HG02973 (cell line): ENCODE measurements at regions not wholly inside any gene's neighbourhood (a gene's known extent, or its start where the extent isn't known, plus 50 kb on each side); places are given as distances from the start of the nearest gene placed in this dataset.
"Not testable (repeated sequence)": the region's sequence is repeated elsewhere in the genome, so short reads cannot be mapped to it uniquely, and the experiment has no call there.

Experiments used
- ATAC-seq: cut with Tn5 transposase; IDR thresholded peaks from one replicate; pipeline ENCODE4 v1.9.1; 2021; ENCODE audit warnings: moderate library complexity; ENCODE audit not compliant: unreplicated experiment

DNA sequence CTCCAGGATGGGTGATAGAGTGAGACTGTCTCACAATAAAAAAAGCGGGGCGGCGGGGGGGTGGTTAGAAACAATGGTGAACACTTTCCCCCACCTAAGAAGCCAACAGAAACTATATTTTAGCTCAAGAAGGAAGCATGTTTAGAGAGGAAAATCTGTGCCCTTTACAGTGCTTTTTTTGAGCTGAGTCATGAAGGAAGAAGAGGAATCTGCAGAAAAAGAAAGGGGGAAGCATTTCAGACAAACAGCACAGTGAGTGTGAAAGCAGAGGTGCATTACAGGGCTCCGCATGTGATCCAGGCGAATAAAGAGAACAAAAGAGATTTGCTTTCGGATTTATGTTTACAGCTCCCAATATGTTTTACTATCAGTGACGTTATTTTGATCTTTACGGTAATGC, 1504.6 kb upstream of the WWC1 start:
- ATAC-seq: no peak

DNA sequence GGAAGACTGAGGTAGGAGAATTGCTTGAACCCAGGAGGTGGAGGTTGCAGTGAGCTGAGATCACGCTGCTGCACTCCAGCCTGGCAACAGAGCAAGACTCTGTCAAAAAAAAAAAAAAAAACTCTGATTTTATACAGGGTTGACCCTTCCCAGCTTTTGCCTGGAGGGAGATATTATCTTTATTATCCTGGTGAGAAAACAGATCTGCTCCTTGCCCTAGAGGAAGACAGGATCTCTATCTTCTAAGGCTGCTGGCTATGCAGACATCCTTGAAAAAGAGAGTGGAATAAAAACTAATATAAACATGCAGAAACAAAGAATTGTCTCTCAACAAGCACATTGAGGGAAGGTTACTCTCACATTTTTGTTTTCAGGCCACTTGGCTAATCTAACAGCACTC, 1503.4 kb upstream of the WWC1 start:
- ATAC-seq: no peak

DNA sequence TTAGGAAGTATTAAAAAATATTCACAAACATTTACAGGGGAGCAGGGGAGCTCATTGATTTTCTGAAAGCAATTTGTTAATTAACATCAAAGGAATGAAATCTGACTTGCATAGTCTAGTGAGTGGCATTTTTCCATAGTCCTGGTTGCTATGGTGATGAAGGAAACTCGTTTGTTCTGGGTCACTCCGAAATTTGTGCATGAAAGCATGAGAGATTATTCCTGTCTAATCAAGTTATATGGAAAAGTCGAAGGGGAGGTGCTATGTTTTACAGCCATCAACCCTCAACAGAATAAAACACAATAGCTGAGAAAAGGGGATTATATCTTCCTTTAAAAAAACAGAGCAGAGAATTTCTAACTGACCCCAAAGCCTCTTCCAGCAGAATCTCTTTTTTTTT, 1495.7 kb upstream of the WWC1 start:
- no peak for ATAC-seq

DNA sequence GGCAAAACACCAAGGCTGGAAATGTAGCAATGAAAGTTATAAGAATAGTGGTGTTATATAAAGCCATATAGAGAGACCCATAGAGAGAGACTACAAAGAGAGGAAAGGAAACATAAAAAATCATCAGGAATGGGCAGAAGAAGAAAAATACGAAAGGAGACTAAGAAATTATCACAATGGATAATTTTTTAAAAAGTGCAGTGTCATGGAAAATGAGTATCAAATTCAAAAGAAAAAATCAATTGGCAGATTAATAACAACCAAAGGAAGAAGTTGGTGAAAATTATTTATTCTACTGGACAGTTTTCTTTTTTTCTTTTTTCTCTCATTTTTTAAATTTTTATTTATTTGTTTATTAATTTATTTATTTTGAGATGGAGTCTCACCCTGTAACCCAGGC, 1488.4 kb upstream of the WWC1 start:
- ATAC-seq: no peak

DNA sequence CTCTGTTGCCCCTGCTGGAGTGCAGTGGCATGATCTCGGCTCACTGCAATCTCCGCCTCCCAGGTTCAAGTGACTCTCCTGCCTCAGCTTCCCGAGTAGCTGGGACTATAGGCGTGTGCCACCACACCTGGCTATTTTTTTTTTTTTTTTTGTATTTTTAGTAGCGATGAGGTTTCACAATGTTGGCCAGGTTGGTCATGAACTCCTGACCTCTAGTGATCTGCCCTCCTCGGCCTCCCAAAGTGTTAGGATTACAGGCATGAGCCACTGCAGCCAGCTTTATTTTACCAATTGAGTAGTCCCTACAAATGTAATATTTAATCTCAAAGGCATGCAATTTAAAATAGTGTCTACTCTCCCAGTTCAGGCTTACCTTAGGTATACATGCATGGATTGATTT, 1487.2 kb upstream of the WWC1 start:
- not testable (repeated sequence) for ATAC-seq

DNA sequence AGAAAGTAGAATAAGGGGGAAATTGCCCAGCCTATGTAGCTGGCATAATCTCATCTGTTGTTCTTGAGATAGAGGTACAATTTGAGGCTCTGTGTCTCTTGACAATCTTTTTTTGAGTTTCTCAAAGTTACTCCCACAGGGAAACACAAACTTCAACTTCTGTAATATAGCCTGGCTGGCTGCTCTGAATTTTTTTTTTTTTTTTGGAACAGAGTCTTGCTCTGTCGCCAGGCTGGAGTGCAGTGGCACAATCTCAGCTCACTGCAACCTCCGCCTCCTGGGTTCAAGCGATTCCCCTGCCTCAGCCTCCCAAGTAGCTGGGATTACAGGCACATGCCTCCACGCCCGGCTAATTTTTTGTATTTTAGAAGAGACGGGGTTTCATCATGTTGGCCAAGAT, 1486.8 kb upstream of the WWC1 start:
- not testable (repeated sequence) for ATAC-seq

DNA sequence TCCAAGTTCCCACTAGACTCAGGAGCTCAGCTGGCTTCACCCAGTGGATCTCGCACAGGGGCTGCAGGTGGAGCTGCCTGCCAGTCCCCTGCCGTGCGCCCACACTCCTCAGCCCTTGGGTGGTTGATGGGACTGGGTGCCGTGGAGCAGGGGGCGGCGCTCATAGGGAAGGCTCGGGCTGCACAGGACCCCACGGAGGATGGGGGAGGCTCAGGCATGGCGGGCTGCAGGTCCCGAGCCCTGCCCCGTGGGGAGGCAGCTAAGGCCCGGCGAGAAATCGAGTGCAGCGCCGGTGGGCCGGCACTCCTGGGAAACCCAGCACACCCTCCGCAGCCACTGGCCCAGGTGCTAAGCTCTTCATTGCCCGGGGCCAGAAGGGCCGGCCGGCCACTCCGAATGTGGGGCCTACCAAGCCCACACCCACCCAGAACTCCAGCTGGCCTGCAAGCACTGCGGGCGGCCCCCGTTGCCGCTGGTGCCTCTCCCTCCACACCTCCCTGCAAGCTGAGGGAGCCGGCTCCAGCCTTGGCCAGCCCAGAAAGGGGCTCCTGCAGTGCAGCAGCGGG, 1481.3 kb upstream of the WWC1 start:
- ATAC-seq: not testable (repeated sequence)

DNA sequence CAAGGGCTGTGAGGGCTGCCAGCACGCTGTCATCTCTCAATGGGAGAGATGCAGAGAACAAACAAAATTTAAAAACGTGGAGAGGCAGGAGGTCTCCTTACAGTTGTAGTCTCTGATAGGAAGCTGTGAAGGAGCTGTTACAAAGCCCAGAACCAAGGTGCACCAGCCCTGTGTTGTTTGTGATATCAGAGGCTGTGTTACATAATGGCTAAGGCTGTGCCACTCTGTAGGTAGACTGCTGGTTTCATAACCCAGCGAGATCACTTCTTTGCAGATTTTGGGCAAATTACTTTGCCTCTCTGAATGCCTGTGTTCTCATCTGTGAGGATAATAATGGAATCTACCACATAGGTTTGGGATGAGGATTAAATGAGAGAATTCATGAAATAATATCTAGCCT, 1480.7 kb upstream of the WWC1 start:
- ATAC-seq: no peak

DNA sequence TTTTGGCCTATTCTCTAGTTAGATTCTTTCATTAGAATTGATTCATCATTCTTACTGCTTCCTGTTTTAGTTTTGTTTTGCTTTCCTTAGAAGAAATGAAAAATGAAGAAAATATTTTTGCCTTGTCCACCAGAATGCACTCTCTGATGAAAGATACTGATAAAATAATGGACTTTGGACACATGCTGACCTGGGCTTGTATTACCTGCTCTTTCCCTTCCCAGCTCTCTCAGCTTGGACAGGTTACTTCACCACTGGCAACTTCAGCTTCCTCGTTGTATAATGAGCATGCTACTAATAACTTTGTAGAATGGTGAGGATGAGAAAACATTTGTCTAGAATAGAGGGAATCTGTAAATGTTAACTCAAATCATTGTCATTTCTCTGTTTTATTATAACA, 1468.1 kb upstream of the WWC1 start:
- ATAC-seq: no peak

DNA sequence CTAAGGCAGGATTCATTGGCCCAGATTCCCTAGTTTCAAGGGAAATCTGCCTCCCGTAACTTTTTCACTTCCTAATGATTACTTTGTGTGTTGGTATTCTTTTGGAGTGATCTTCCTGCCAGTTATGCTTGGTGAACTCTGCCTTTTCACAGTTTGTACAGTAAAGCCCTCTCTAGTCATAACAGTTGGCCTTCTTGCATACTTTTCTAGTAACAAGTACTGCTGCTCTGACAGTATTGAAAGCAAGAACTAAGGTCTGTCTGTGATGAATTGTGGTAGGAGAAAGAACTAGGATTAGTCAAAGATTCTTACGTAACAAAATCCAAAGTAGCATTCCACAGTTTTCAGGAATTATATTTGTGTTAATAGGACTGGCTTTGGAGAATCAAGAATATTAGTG, 1457.2 kb upstream of the WWC1 start:
- no peak for ATAC-seq

DNA sequence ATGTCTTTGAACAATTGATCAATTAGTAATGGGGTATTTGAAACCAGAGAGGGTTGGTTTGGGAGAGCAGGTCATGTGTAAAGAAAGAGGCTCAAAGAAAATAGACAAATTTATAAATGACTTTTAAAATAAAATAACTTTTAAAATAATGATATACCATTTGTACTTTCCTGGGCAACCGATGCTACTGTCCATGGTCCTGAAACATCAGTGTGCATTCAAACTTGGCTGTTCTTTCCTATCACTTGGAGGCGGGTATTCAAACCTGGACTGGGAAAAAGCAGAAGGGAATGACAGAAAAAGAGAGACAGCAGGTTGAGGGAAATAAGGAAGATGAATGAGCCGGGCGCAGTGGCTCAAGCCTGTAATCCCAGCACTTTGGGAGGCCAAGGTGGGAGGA, 1446.4 kb upstream of the WWC1 start:
- ATAC-seq: no peak

DNA sequence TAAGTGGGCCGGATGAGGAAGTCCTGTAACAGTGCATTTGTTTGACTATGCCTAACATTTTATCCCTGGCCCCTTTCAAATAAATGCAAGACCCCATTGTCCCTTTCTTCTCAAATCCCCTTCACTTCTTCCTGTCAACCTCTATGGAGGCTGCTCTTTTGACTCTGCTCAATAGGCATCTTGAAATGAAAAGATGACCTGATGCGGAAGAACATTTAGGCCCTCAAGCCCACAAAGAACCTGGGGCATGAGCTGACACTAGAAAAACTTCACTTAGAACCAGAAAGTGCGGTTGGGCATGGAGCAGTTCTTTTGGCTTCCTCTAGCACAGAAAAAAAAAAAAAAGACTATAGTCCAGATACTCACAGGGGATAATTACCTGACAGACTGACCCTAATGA, 1434.7 kb upstream of the WWC1 start:
- ATAC-seq: no peak

DNA sequence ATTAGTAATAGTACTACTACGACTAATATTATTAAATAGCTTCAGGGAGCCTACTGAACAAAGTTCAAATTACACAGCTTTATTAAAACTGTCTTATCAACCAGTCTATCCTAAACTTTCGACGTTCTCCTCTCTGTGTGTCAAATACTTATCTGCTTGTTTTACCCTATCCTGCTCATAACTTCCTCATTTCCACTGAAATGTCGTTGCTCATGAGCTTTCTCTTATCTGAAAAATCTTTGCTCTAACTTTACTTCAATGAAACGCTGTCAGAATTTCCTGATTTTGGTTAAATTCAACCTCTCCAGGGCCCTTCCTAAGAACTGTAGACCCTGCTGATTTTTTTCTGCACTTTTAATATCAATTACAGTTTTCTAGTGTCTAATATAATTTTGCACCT, 1431.0 kb upstream of the WWC1 start:
- no peak for ATAC-seq

DNA sequence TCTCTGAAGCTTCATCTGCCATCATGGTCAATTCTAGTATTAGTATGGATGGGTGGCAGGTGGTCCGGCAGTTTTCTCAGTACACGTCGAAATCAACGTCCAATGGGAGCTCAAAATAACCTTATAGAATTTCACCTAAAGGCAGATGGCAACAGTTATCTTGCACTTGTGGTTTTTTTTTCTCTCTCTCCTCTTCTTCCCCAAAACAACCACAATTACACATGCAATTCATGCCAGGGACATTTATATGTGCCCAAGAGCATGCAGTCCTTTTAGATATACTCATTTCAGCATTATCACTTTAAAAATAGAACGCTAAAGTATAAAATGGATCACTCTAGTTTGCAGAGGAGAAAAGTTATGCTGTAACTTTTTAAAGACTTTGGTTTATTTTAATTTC, 1428.9 kb upstream of the WWC1 start:
- ATAC-seq: no peak

DNA sequence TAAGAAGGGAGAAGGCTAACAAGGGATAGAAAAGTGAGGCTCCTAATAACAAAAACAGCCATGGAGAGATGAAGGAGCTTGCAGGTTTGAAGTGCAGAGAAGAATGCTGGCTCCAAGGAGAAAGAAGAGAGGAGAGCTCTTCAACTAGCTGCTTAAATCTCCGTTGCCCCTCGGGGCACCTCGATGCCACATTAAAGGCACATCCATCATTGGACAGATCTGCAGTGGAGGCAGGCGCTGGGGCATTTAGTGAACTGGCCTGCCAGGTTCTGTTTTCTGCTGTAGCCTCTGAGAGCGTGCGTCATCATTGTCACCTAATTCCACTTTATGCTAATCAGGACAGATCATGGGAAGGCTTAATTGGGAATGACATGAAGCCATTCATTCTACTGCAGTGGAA, 1426.2 kb upstream of the WWC1 start:
- no peak for ATAC-seq

DNA sequence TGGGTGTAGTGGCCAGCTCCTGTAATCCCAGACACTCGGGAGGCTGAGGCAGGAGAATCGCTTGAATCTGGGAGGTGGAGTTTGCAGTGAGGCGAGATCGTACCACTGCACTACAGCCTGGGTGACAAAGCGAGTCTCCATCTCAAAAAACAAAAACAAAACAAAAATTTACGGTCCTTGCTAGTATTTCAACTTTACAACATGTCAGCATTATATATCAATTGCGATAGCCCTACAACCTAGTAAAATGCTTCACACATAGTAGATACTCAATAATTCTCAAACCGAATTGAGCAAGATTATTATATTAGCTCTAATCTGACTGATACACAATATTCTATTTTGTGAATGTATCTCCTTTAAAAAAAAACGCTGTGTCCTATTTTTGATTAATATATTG, 1411.0 kb upstream of the WWC1 start:
- ATAC-seq: no peak

DNA sequence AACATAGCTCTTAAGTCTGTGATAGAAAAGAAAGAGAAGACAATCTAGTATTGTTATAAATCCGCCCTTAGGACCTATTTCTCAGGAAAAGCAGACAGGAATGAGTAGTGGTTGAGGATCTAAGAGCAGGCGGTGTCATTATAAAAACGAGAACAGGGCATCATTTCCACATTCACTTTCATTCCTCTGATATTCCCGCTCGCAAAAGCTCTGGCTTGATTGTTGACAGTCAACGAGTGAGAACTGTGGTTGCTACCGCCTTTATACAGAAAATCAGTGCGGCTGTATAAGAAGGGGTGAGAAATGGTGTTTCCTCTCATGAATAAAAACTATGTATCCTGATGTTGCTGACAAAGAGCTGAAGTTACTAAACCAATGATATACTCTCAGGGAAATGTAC, 1409.6 kb upstream of the WWC1 start:
- no peak for ATAC-seq

DNA sequence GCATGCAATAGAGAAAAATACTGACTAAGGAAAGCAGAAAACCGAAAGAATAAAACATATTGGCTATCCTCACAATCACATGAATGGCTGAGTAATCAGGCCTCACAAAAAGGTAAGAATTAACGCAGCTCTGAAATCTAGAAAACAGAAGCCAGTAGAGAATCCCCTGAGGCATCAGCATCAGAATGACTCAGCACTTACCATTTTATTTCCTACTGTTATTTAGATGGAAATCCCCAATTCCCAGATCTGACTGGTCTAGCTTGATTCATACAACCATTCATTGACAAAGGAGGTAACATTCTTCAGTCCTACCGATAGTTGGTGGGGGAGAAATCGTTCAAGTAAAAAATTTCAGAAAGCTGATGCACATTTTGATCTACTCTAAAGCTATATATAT, 1408.4 kb upstream of the WWC1 start:
- ATAC-seq: no peak

DNA sequence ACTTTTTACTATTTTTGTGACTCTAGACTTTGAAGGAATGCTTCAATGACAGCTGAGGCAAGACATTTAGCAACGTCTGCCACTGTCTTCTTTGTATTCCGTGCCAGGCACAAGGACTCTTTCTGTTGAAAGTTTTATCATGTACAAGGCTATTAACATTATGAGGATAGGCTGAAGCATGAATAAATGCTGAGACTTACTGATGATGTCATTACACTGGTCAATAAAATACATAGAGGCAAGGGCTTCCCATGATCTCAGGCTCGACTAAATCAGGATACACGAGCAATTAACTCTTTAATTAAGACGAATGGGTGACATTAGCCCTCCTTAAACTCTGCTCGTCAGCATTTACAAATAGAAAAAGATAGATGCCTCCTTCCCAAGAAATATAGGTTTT, 1393.3 kb upstream of the WWC1 start:
- no peak for ATAC-seq

DNA sequence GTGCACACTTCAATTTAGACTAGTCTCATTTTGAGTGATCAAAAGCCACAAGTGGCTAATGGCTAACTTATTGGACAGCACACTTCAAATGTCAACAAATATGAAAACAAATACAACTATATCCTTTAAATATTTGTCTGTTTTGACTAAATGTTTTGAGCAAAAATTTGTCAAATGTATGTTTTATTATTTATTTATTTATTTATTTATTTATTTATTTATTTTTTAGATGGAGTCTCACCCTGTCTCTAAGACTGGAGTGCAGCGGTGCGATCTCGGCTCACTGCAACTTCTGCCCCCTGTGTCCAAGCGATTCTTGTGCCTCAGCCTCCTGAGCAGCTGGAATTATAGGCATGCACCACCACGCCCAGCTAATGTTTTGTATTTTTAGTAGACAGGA, 1392.1 kb upstream of the WWC1 start:
- no peak for ATAC-seq

DNA sequence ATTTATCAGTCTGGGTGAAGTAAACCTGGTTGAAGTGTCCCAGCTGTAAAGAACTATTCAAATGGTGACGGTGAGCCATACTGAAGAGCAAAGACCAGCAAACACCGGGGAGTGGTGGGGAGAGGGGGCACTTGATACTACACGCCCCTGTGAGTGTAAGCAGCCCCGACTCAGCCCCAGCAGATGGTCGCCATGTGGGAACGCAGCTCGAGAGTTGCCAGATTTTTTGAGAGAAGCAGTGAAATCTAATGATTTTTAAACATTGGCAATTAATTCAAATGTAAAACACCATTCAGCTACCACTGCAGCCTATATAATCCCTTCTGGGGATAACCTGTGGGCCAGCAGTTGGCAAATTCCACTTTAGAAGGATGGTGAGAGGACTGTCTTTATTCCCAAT, 1386.9 kb upstream of the WWC1 start:
- no peak for ATAC-seq

DNA sequence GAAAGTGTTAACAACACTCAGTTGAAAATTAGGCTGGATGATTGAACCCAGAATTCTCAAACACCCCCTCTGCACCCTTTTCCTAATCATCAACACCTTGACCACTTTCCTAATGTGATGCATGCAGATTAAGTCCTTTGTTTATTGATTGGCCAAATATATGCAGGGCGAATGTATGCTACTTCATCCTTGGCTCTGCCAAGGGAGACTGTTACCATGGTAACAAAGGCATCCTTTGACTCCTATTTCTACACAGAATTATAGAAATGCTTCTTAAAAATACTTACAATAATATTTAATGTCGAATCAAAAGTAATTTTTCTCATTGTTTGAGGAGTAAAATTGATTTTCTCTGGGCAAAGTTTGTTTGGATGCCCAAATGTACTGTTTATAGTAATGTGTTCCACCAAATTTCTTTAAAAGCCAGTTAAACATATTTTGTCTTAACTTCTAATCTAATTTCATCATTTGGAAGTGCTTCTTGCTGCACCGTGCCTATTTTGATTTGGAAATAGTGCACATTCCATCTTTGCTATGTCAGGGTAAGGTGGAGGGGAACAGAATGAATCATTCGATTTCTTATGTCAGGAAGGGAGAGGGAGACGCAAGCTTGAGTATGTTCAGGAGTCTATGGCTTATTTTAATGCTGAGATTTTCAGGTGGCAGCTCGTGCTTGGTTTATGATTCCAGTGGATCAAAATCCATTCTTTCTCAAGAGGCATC, 1384.3 kb upstream of the WWC1 start:
- no peak for ATAC-seq

DNA sequence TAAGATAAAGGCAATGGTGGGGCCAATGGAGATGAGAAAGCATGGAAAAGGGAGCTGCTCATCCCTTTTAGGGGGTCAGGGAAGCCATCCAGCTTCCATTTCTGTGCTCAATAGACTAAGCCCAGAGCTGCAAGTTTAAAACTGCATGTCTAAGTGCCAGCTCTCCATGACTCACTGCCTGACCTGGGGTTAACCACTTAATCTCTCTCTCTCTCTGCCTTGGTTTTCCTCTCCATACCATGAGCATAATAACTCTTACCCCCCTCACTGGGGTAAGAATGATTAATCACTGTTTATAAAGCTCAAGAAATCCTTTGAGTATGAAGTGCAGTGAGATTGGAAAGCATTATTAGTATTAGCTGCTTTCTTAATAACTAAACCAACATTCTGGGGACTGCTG, 1382.4 kb upstream of the WWC1 start:
- no peak for ATAC-seq
